Erythroblast (primary cell): ENCODE measurements at regions not wholly inside any gene's neighbourhood (a gene's known extent, or its start where the extent isn't known, plus 50 kb on each side); places are given as distances from the start of the nearest gene placed in this dataset.

Experiments used
- GATA1 ChIP-seq: IDR thresholded peaks from 2 replicates; pipeline ENCODE4 v1.6.1; 2011; ENCODE audit warnings: low read depth, mild to moderate bottlenecking, control low read depth, low read length, moderate library complexity
- POLR2A ChIP-seq: IDR thresholded peaks from 2 replicates; pipeline ENCODE4 v1.6.1; 2011; ENCODE audit warnings: mild to moderate bottlenecking, low read length

DNA sequence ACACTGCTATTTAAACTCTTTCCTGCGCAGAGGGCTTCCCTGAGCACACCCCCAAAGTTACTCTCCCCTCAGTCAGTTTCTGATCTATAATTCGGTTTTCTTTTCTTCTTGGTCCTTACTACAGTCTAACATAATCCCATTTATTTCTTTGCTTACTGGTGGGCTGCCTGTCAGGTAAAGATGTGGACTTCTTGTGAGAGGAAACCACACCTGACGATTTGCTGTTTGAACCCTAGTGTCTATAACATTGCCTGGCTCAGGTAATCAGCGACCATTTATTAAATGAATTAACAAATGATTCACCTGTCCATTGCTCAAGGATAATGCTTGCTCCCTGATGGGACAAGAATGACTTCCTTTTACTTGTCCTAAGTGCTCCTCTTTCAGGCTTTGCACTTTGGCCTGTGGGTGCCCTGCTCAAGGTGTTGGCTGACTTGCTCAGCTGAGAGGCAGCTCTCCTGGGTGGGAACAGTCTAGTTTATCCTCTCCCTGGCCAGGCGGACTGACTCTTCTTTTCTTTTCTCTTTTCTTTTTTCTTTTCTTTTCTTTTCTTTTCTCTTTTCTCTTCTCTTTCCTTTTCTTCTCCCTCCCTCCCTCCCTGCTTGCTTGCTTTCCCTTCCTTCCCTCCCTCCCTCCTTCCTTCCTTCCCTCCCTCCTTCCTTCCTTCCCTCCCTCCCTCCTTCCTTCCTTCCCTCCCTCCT is 233.1 kb downstream of the BCAS1 start:
- no peak for TF ChIP-seq POLR2A
- TF ChIP-seq GATA1, result no peak
